ENCODE measurements at regions not wholly inside any gene's neighbourhood (a gene's known extent, or its start where the extent isn't known, plus 50 kb on each side); places are given as distances from the start of the nearest gene placed in this dataset.

GRCh38 chr14:36408388-36408787 is 88.0 kb upstream of the MBIP start:
- DNase-seq = no peak

- DNase-seq = no peak
Measured at GRCh38 chr14:36405589-36406274, 85.3 kb upstream of the MBIP start.

GRCh38 chr14:36402867-36403266 is 82.4 kb upstream of the MBIP start:
- DNase-seq = no peak

- DNase-seq = no peak
Measured at GRCh38 chr14:36398463-36399291, 78.2 kb upstream of the MBIP start.

GRCh38 chr14:36397357-36397756 is 76.9 kb upstream of the MBIP start:
- DNase-seq = no peak

GRCh38 chr14:36396798-36397197 is 76.4 kb upstream of the MBIP start:
- DNase-seq = no peak

- no peak for DNase-seq
Measured at GRCh38 chr14:36394593-36394992, 74.2 kb upstream of the MBIP start.

GRCh38 chr14:36390718-36391117 is 70.3 kb upstream of the MBIP start:
- no peak for DNase-seq

GRCh38 chr14:36383767-36384431 is 63.5 kb upstream of the MBIP start:
- DNase-seq = no peak

GRCh38 chr14:36373982-36374673 is 53.7 kb upstream of the MBIP start:
- DNase-seq = peak; percentile 88

Data from NCI-H510A (cell line).